GM18873 (cell line): ENCODE measurements at regions not wholly inside any gene's neighbourhood (a gene's known extent, or its start where the extent isn't known, plus 50 kb on each side); places are given as distances from the start of the nearest gene placed in this dataset.
"Not testable (repeated sequence)": the region's sequence is repeated elsewhere in the genome, so short reads cannot be mapped to it uniquely, and the experiment has no call there.

ENCODE experiments used
- ATAC-seq: cut with Tn5 transposase; IDR thresholded peaks from one replicate; pipeline ENCODE4 v1.9.1; 2021; ENCODE audit warnings: mild to moderate bottlenecking, moderate library complexity, moderate number of reproducible peaks; ENCODE audit not compliant: unreplicated experiment, low FRiP score

GRCh38 chr6:105860927-105861326 is 225.2 kb upstream of the PRDM1 start:
- ATAC-seq, result not testable (repeated sequence)

- ATAC-seq, result no peak
These were observed 226.7 kb upstream of the PRDM1 start for GRCh38 chr6:105859457-105859856.

- ATAC-seq, result not testable (repeated sequence)
These were observed 227.5 kb upstream of the PRDM1 start for GRCh38 chr6:105858639-105859038.

GRCh38 chr6:105855433-105855832 is 230.7 kb upstream of the PRDM1 start:
- ATAC-seq, result no peak

GRCh38 chr6:105853979-105854378 is 232.2 kb upstream of the PRDM1 start:
- ATAC-seq, result not testable (repeated sequence)

GRCh38 chr6:105851606-105852005 is 234.5 kb upstream of the PRDM1 start:
- ATAC-seq, result no peak

GRCh38 chr6:105851113-105851580 is 235.0 kb upstream of the PRDM1 start:
- ATAC-seq, result no peak

- no peak for ATAC-seq
These were observed 235.6 kb upstream of the PRDM1 start for GRCh38 chr6:105850261-105851112.

- no peak for ATAC-seq
These were observed 236.4 kb upstream of the PRDM1 start for GRCh38 chr6:105849746-105850145.

- ATAC-seq, result no peak
These were observed 238.7 kb upstream of the PRDM1 start for GRCh38 chr6:105847433-105847832.

- ATAC-seq, result no peak
These were observed 241.8 kb upstream of the PRDM1 start for GRCh38 chr6:105844275-105844883.

GRCh38 chr6:105839266-105839665 is 246.9 kb upstream of the PRDM1 start:
- no peak for ATAC-seq

GRCh38 chr6:105838171-105838570 is 248.0 kb upstream of the PRDM1 start:
- ATAC-seq, result no peak

GRCh38 chr6:105836889-105837288 is 249.2 kb upstream of the PRDM1 start:
- ATAC-seq, result no peak

- no peak for ATAC-seq
These were observed 249.8 kb upstream of the PRDM1 start for GRCh38 chr6:105836379-105836778.

- ATAC-seq, result no peak
These were observed 250.8 kb upstream of the PRDM1 start for GRCh38 chr6:105835373-105835772.

GRCh38 chr6:105833959-105834947 is 251.9 kb upstream of the PRDM1 start:
- ATAC-seq, result no peak

GRCh38 chr6:105832313-105832761 is 253.8 kb upstream of the PRDM1 start:
- no peak for ATAC-seq

GRCh38 chr6:105831311-105832097 is 254.6 kb upstream of the PRDM1 start:
- ATAC-seq, result no peak

GRCh38 chr6:105825210-105825609 is 260.9 kb upstream of the PRDM1 start:
- no peak for ATAC-seq
